Left hindlimb (tissue), 1 donor: ENCODE measurements at regions not wholly inside any gene's neighbourhood (a gene's known extent, or its start where the extent isn't known, plus 50 kb on each side); places are given as distances from the start of the nearest gene placed in this dataset.

ENCODE experiments used
- DNase-seq: peaks from one replicate; pipeline ENCODE4 v3.0.0-alpha.2; 2018

DNA sequence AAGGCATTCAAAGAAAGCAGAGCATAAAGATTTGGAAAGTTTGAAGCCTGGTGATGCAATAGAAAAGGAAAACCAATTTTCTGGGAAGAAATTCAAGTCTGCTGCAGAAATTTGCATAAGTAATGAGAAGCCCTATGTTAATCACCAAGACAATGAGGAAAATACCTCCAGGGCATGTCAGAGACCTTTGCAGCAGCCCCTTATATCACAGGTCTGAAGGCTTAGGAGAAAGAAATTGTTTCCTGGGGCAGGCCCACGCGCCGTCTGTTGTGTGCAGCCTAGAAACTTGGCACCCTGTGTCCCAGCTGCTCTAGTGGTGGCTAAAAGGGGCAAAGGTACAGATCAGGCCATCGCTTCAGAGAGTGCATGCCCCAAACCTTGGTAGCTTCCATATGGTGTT, 495.3 kb upstream of the CDH6 start:
- DNase-seq, result no peak

- DNase-seq, result no peak
These were observed 500.2 kb upstream of the CDH6 start for GRCh38 chr5:30693326-30693725.

GRCh38 chr5:30690931-30691330, 502.6 kb upstream of the CDH6 start:
- DNase-seq, result no peak

DNA sequence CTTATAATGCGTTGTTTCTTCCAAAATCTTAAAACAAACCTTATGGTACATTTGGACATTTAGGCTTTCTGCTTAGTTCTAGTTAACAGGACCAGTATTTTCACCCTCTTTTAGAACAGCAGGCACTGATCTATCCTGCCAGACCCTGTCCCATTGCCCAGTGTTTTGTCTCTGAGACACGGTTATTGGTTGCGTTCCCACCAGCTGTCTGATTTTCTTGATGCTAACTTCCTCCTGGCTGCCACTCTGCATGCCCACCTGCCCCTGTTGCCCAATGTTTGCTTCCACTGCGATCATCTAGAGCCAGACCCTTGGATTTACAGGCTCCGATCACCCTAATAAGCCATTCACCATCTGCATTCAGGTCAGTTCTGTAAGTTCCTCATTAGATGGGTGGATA, 506.0 kb upstream of the CDH6 start:
- DNase-seq, result no peak

DNA sequence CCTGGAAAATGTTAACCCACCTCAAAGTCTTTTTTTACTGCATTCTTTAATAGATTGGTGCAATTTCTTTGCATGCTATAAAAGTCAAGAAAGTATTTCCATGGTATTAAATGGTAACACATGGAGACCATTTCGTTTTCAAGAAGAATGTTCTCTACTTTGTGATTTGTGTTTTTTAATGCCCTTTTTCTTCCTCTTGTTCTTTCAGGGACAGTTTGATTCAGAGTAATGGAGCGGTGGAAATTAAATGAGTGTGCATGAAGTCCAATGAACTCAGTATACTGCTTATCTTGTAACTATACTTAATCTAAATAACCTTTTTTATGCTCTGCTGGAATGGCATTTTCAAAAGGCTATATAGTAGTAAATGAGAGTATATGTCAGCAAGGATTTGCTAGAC, 507.0 kb upstream of the CDH6 start:
- DNase-seq, result no peak

DNA sequence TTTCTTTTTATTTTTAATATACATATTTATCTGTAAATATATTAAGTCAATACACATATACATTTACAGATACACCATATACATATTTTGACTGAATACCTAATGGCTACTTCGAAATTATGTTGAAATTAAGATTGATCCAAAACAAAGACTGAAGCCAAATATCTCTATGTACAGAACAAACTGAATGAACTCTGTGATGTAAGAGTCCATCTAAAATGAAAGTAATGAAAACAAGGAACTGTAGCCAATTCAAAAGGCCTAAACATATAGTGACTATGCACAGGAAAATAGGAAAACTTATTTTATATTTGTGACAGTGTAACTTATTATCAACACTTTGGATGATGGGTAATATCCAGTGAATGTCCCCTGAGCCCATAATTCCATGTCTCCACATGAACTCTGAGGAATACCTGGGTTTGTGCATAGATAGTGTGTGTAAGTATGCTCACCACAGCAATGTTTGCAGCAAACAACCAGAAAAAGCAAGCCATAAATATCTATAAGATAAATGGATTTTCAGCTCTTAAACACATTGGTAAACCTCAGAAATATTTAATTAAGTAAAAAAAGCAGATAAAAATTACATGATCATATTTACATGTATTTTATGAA, 517.2 kb upstream of the CDH6 start:
- DNase-seq, result no peak

GRCh38 chr5:30667293-30667692, 526.2 kb upstream of the CDH6 start:
- no peak for DNase-seq

GRCh38 chr5:30663536-30663935, 530.0 kb upstream of the CDH6 start:
- no peak for DNase-seq

GRCh38 chr5:30662373-30662772, 531.1 kb upstream of the CDH6 start:
- no peak for DNase-seq

- DNase-seq, result no peak
These were observed 531.8 kb upstream of the CDH6 start for GRCh38 chr5:30661730-30662129.

GRCh38 chr5:30659417-30659816, 534.1 kb upstream of the CDH6 start:
- DNase-seq, result no peak

GRCh38 chr5:30650311-30650710, 543.2 kb upstream of the CDH6 start:
- DNase-seq, result no peak

DNA sequence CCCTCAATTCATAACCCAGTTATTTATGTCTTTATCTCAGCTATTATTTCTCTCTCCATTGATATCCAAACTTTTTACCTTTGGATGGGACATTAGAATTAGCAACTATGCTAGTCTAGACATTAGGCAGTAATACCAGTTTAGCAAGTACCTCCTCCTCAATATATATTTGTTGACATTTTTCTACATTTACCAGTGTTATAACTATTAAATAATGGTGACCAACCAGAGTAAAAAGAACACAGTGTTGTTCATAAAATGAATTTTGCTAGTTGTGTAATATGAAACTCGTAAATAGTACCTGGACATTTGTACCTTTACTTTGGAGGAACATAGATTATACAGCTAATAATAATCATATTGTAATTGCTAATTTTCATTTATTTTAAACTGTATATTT, 554.6 kb upstream of the CDH6 start:
- no peak for DNase-seq

DNA sequence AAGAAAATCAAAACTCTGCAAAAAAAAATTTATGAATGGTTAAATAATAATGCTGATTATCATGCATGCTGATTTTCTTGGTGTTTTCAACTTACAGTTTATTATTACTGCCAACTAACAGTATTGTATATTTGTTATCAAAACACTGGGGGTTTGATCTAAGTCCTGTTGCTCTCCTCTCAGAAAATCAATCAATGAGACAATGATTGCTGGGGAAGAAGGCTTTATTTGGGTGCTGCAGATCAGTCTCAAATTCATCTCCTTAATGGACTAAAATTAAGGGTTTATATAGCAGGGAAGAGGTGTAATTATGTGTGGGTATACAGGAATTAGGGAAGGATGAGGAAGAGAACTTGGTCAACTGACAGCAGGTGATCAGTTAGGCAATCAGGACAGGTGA, 565.5 kb upstream of the CDH6 start:
- no peak for DNase-seq

GRCh38 chr5:30626557-30626956, 566.9 kb upstream of the CDH6 start:
- no peak for DNase-seq

DNA sequence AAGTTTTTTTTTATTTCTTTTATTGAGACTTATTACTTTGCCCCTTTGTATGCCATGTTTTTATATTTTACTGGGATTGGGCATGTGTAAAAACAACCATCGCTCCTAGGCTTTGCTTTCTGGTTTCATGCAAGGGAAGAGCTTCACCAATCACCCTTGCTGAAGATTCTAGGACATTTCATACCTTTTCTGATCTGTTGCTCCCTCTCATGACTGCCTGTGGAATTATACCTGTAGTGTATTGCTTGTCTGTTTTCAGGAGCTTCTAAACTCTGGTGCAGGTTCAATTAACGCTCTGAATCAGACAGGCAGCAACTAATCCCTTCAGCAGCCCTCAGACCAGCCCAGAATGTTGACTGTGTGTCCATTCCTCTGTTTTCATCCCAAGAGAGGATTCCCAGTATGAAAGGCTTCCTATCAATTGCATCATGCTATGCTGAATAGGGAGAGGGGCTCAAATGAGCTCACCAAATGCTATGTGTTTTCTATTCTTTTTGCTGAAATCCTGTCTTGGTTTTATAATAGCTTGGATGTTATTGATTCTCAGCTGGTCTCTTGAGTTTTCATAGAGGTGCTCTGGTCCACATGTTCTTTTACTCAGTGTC, 572.9 kb upstream of the CDH6 start:
- DNase-seq, result no peak

- DNase-seq, result no peak
These were observed 585.0 kb upstream of the CDH6 start for GRCh38 chr5:30608501-30608900.

GRCh38 chr5:30607301-30607894, 586.1 kb upstream of the CDH6 start:
- DNase-seq, result no peak

DNA sequence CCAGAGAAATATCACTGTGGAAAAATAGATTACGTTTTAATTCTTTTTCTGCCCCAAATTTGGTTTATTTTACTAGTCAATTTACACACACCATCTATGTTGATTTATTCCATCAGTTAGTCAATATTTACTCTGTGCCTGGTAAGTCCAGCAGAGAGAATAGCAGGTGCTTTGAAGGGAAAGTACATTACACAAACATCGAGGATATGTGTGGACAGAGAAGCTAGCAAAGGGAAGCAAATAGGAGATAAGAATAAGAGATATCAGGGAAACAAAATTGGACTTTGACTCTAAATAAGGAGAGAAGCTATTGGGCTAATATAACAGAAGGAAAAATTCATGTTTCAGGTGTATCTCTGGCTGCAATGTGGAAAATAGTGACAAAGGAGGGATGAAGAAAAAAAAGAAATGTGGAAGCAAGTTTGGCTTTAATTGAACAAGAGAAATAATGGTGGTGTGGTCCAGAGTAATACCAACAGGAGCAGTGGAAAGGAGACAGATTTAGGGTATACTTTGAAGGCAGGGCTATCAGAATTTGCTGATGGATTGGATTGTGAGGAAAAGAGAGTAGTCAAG, 587.7 kb upstream of the CDH6 start:
- no peak for DNase-seq

DNA sequence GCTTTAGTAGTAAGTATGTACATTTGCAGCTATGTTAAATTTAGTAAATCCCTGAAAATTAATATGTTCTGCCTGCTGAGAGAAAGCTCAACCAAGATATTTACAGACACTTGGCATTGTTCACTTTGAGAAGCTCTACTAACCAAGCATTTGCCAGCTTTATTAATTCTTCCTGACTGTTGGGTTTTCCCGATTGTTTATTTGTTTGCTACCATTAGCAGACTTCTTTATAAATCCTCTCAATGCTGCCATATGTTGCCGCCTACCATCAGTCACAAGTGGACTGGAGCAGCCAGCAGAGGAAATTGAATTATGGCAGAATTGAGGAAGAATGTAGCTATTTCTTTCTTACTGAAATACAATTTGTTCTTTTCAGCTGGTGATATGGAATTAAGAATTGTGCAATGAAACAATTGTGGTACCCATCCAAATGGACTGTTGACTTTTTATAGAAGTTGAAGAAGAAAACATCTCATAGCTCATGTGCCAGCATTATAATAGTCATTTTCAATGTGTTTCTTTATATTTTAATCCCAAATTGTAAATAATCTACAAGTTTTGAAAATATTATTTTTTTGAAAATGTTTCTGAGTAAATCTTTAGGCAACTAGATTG, 588.7 kb upstream of the CDH6 start:
- no peak for DNase-seq

GRCh38 chr5:30600892-30601291, 592.6 kb upstream of the CDH6 start:
- no peak for DNase-seq

GRCh38 chr5:30596495-30597064, 596.9 kb upstream of the CDH6 start:
- DNase-seq, result no peak

DNA sequence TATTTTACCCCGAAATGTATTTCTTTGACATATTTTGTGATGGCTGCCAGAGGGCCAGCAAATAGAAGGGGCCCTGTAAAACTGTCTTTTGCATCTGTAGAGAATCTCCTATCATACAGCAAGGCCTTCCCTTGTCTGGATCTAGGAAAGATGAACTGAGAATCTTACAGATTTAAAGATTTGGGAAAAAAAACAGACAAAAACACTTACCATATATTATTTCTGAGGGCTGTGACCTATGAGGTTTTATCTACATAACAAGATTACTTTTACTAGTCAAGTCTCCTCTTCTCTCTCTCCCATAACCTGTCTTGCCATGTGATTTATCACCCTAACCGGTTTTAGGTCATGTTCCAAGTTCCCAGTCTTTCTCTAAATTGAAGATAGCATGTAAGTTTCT, 599.2 kb upstream of the CDH6 start:
- DNase-seq, result no peak

DNA sequence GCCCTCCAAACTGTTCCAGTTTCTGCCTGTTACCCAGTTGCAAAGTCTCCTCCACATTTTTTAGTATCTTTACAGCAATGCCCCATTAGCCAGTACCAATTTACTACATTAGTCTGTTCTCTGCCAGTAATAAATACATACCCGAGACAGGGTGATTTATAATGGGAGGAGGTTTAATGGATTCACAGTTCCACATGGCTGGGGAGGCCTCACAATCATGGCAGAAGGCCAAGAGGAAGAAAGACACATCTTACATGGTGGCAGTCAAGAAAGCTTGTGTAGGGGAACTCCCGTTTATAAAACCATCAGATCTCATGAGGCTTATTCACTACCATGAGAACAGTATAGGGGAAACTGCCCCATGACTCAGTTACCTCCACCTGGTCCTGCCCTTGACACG, 600.7 kb upstream of the CDH6 start:
- DNase-seq, result no peak
